Gastroesophageal sphincter (tissue), 4 donors: ENCODE measurements at regions not wholly inside any gene's neighbourhood (a gene's known extent, or its start where the extent isn't known, plus 50 kb on each side); places are given as distances from the start of the nearest gene placed in this dataset.

Experiments
- ATAC-seq: fragments of 150-250 bp; one replicate; pipeline ENCODE4 v1.9.1; 2016; ENCODE audit warnings: mild to moderate bottlenecking, moderate library complexity
- H3K27ac ChIP-seq, 4 donors: fragments of 200-600 bp; sonication (generic) in 3 of 4; 1 replicate in 3 of 4; 2 replicates in 1 of 4; pipeline ENCODE4 v1.5.1; 2016 to 2019
- H3K27me3 ChIP-seq: fragments of 200-600 bp; sonication (generic); one replicate; pipeline ENCODE4 v1.5.1; 2019
- H3K36me3 ChIP-seq, 2 donors: fragments of 200-600 bp; sonication (generic); one replicate each; pipeline ENCODE4 v1.5.1; 2019; ENCODE audit warnings: control low read depth in 1 of 2
- H3K4me1 ChIP-seq, 3 donors: fragments of 200-600 bp; sonication (generic); 1 replicate in 2 of 3; 2 replicates in 1 of 3; pipeline ENCODE4 v1.5.1; 2016 to 2019; ENCODE audit warnings: control low read depth in 2 of 3
- H3K4me3 ChIP-seq, 2 donors: fragments of 200-600 bp; sonication (generic); one replicate each; pipeline ENCODE4 v1.5.1; 2019; ENCODE audit warnings: mild to moderate bottlenecking in 1 of 2, moderate library complexity in 1 of 2
- H3K9me3 ChIP-seq, 3 donors: fragments of 200-600 bp; sonication (generic); one replicate each; pipeline ENCODE4 v1.5.1; 2017 to 2019; ENCODE audit warnings: control low read depth in 2 of 3
- EP300 ChIP-seq: sonication (generic); formaldehyde crosslinking; IDR thresholded peaks from one replicate; pipeline ENCODE4 v1.6.1; 2017; ENCODE audit warnings: antibody characterized with exemption, mild to moderate bottlenecking
- POLR2A ChIP-seq, 2 donors: fragments of 450-650 bp; IDR thresholded peaks; one replicate each; pipeline ENCODE4 v1.6.1; 2017; ENCODE audit warnings: antibody characterized with exemption in 2 of 2, mild to moderate bottlenecking in 2 of 2, moderate library complexity in 1 of 2
- POLR2AphosphoS5 ChIP-seq: sonication (generic); formaldehyde crosslinking; IDR thresholded peaks from one replicate; pipeline ENCODE4 v1.6.1; 2017; ENCODE audit warnings: antibody characterized with exemption
- WGBS, 2 donors: methylation state at CpG; one replicate each; pipeline ENCODE4 v1.1.5; 2018; ENCODE audit warnings: low coverage in 1 of 2; 5-methylcytosine and 5-hydroxymethylcytosine counted together
- TF ChIP-seq, protein P1 (sequence below), 4 experiments: fragments of 200-600 bp in 2 of 4; fragments of 450-650 bp in 2 of 4; sonication (generic) in 1 of 4; IDR thresholded peaks; one replicate each; pipeline ENCODE4 v1.5.1; 2017 to 2019; ENCODE audit warnings: antibody characterized with exemption in 4 of 4, mild to moderate bottlenecking in 2 of 4, moderate library complexity in 2 of 4

DNA sequence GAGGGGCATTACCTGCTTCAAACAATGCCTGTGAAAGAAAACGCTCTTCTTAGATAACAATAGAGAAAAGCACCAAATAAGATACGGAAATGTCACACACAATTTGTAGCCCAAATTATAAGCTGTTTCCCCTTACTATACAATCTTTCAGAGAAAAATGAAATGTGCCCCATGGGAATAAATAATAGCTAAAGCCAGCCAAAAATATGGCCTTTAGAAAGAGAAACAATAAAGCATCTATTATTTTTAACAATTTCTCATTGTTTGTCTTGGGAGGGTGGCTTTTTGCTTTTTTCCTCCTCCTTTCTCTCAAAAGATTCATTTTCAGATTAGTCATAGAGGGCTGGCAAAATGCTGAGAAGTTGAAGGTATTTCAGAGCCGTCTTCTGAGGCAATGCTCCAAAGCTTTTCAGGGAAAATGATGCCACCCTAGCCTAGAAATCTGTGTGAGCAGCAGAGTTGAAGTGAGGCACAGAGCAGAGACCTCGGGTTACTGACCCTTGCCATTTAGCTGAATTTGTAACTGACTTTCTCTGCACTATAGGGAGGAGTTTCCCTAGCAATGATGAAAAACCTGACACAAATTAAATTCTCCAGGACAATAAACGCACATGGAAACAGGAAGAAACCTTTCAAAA, 86.3 kb upstream of the PRICKLE2 start:
- TF ChIP-seq, protein P1, sequence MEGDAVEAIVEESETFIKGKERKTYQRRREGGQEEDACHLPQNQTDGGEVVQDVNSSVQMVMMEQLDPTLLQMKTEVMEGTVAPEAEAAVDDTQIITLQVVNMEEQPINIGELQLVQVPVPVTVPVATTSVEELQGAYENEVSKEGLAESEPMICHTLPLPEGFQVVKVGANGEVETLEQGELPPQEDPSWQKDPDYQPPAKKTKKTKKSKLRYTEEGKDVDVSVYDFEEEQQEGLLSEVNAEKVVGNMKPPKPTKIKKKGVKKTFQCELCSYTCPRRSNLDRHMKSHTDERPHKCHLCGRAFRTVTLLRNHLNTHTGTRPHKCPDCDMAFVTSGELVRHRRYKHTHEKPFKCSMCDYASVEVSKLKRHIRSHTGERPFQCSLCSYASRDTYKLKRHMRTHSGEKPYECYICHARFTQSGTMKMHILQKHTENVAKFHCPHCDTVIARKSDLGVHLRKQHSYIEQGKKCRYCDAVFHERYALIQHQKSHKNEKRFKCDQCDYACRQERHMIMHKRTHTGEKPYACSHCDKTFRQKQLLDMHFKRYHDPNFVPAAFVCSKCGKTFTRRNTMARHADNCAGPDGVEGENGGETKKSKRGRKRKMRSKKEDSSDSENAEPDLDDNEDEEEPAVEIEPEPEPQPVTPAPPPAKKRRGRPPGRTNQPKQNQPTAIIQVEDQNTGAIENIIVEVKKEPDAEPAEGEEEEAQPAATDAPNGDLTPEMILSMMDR (IDR thresholded peaks at IDR 0.05): no peak
- TF ChIP-seq EP300: no peak
- Histone ChIP-seq H3K27ac (peak overlapping the region in 1 of 4 donors; percentile 7), H3K4me3 (no peak overlapping the region), H3K27me3 (no peaks in the 10 kb centered on the region), H3K9me3 (no peaks in the 10 kb centered on the region), H3K4me1 (peaks cover 0 to 12% (median 4%) of the 10 kb centered on the region in 3 donors), H3K36me3 (no peaks in the 10 kb centered on the region)
- 19 to 39% methylated on average over 5 of the region's 5 CpGs for WGBS, 2 donors
- peak; percentile 43 for ATAC-seq

DNA sequence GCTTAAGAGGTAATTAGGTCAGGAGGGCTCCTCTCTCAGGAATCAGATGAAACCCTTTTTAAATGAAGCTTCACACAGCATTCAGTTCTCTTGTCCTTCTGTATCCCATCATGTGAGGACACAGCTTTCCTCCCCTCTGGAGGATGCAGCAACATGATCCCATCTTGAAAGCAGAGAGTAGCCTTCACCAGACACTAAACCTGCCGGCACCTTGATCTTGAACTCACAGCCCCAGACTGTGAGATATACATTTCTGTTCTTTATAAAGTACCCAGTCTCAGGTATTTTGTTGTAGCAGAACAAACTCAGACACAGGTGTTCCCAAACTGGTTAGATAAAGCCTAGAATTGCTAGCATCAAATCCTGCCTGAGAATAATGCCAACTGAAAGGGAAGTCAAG, 83.7 kb upstream of the PRICKLE2 start:
- Histone ChIP-seq H3K4me3 (no peak overlapping the region), H3K9me3 (no peaks in the 10 kb centered on the region), H3K4me1 (peaks cover 0 to 12% (median 4%) of the 10 kb centered on the region in 3 donors), H3K27ac (no peak overlapping the region), H3K27me3 (no peaks in the 10 kb centered on the region), H3K36me3 (no peaks in the 10 kb centered on the region)
- ATAC-seq: no peak
- WGBS, 2 donors: 86 to 100% methylated on average over 1 of the region's 1 CpG
- TF ChIP-seq POLR2AphosphoS5: no peak
- no peak for TF ChIP-seq POLR2A (IDR thresholded peaks at IDR 0.05)
- TF ChIP-seq EP300: no peak
- TF ChIP-seq, protein P1 (IDR thresholded peaks at IDR 0.05): no peak

DNA sequence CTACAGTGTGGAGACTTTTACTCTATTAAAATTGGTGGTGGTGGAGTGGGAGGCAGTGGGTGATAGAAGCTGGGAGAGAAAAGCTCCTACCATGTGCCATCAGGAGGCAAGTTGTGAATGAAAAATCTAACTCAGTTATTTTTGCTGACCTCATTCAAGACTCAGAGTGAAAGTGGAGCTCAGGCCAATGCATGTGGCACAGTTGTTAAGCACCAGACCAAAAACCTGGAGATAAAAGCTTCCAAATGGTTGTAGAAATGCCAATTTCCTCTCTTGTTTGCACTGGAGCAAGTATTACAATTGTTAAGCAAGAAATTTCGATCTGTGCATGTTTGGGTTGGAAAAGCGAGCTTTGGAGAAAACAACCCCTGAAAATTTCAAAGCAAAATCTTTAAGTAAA, 81.5 kb upstream of the PRICKLE2 start:
- no peaks in the 10 kb centered on the region for H3K36me3 ChIP-seq
- H3K27ac ChIP-seq: no peak overlapping the region
- 76 to 100% methylated on average over 2 of the region's 2 CpGs for WGBS, 2 donors
- no peak overlapping the region for H3K4me3 ChIP-seq
- no peaks in the 10 kb centered on the region for H3K9me3 ChIP-seq
- no peaks in the 10 kb centered on the region for H3K27me3 ChIP-seq
- TF ChIP-seq, protein P1 (IDR thresholded peaks at IDR 0.05): no peak
- TF ChIP-seq POLR2A (IDR thresholded peaks at IDR 0.05) (no peak), POLR2AphosphoS5 (no peak), EP300 (no peak)
- H3K4me1 ChIP-seq: peaks cover 0 to 8% (median 4%) of the 10 kb centered on the region in 3 donors
- no peak for ATAC-seq

DNA sequence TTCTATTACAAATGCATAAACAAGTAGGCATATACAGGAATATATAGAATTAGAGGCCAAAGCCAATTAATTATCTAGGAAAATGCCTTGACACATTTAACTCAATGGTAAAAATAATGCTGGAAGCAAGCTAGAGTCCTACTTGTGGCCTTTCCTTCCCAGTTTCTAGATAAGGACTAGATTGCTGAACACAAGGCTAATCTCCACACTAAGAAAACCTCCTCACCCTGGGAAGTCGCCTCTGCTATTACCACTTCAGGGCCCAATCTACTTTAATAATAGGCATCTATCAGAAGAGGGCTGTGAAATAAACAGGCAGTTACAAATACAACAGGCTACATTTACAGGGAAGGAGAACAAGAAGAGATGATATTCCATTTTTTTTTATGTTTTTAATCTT, 80.5 kb upstream of the PRICKLE2 start:
- TF ChIP-seq POLR2A (IDR thresholded peaks at IDR 0.05): no peak
- TF ChIP-seq, protein P1 (IDR thresholded peaks at IDR 0.05): no peak
- no peak for ATAC-seq
- no peaks in the 10 kb centered on the region for H3K36me3 ChIP-seq
- H3K4me1 ChIP-seq: no peaks in the 10 kb centered on the region
- WGBS, 2 donors: 85 to 100% methylated on average over 1 of the region's 1 CpG
- no peaks in the 10 kb centered on the region for H3K9me3 ChIP-seq
- no peak overlapping the region for H3K4me3 ChIP-seq
- no peaks in the 10 kb centered on the region for H3K27me3 ChIP-seq
- no peak overlapping the region for H3K27ac ChIP-seq

DNA sequence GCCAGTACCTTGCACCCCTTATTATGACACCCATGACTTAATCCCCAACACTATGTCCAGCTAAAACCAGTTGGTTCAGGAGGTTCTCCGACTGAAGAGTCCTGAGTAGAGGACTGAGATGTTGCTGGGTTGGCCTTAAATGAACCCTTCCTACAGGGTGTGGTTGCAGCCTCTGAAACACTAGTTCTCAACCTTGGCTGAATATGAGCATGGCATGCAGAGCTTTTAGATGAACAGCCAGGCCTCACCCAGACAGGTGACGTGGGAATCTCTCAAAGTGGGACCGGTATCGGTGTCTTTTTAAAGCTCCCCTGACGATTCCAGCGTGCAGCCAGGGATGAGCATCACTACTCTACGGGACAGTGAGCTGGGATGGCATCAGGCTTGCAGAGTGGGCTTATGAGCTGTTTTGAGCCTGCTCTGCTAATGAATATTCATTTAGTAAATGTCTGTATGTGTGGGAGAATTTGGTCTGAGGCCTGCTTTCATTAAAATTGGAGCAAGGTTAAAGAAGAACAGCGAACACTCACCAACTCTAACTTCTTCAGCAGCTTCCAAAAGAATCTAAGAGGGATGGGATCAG, 79.7 kb upstream of the PRICKLE2 start:
- Histone ChIP-seq H3K27me3 (no peaks in the 10 kb centered on the region), H3K36me3 (no peaks in the 10 kb centered on the region), H3K4me1 (no peaks in the 10 kb centered on the region), H3K27ac (no peak overlapping the region), H3K4me3 (no peak overlapping the region), H3K9me3 (no peaks in the 10 kb centered on the region)
- TF ChIP-seq POLR2A (IDR thresholded peaks at IDR 0.05) (no peak), EP300 (no peak), POLR2AphosphoS5 (no peak)
- TF ChIP-seq, protein P1 (IDR thresholded peaks at IDR 0.05): no peak
- ATAC-seq: no peak
- WGBS, 2 donors: 81 to 90% methylated on average over 2 to 3 of the region's 8 CpGs
